ENCODE measurements at regions not wholly inside any gene's neighbourhood (a gene's known extent, or its start where the extent isn't known, plus 50 kb on each side); places are given as distances from the start of the nearest gene placed in this dataset.

GRCh38 chr13:21321269-21321668, 137.8 kb downstream of the ZDHHC20 start:
- ChIA-PET POLR2A (no interaction called here), CTCF (interaction anchor here (1.3 to 2.4 kb wide), 3 partner anchors 16 to 156 kb away, joined by 3 to 13 read pairs (median 7); no protein-coding TSS in a partner anchor)
- peaks cover 24% of the 10 kb centered on the region for H3K4me1 Mint-ChIP-seq
- H3K4me3 Mint-ChIP-seq = no peak overlapping the region
- H3K36me3 Mint-ChIP-seq = no peaks in the 10 kb centered on the region
- TF ChIP-seq ESRRA (CRISPR knock-in tag; IDR thresholded peaks at IDR 0.05; ENCODE audit: borderline replicate concordance) = no peak
- no peak for TF ChIP-seq RELA (CRISPR knock-in tag; IDR thresholded peaks at IDR 0.05; ENCODE audit: borderline replicate concordance)
- TF ChIP-seq FOXK1 (CRISPR knock-in tag; IDR thresholded peaks at IDR 0.05) = no peak
- TF ChIP-seq, protein P1, sequence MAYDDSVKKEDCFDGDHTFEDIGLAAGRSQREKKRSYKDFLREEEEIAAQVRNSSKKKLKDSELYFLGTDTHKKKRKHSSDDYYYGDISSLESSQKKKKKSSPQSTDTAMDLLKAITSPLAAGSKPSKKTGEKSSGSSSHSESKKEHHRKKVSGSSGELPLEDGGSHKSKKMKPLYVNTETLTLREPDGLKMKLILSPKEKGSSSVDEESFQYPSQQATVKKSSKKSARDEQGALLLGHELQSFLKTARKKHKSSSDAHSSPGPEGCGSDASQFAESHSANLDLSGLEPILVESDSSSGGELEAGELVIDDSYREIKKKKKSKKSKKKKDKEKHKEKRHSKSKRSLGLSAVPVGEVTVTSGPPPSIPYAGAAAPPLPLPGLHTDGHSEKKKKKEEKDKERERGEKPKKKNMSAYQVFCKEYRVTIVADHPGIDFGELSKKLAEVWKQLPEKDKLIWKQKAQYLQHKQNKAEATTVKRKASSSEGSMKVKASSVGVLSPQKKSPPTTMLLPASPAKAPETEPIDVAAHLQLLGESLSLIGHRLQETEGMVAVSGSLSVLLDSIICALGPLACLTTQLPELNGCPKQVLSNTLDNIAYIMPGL (CRISPR knock-in tag; IDR thresholded peaks at IDR 0.05) = no peak
- no peak for TF ChIP-seq CREM (CRISPR knock-in tag; IDR thresholded peaks at IDR 0.05)
- no peak for TF ChIP-seq RORB (CRISPR knock-in tag; IDR thresholded peaks at IDR 0.05)
- no peak overlapping the region for H3K27ac Mint-ChIP-seq
- H3K9me3 Mint-ChIP-seq = peaks cover 19% of the 10 kb centered on the region
- peaks cover 19% of the 10 kb centered on the region for H3K27me3 Mint-ChIP-seq (ENCODE audit: low read depth)
- DNase-seq (ENCODE audit: low spot score) (no peak), ATAC-seq (no peak)

GRCh38 chr13:21322327-21322965, 136.7 kb downstream of the ZDHHC20 start:
- TF ChIP-seq ATF1 (CRISPR knock-in tag; IDR thresholded peaks at IDR 0.05) = no peak
- no peak for TF ChIP-seq USF2 (CRISPR knock-in tag; IDR thresholded peaks at IDR 0.05)
- no peak for TF ChIP-seq MYBL2 (CRISPR knock-in tag; IDR thresholded peaks at IDR 0.05)
- TF ChIP-seq, protein P2, sequence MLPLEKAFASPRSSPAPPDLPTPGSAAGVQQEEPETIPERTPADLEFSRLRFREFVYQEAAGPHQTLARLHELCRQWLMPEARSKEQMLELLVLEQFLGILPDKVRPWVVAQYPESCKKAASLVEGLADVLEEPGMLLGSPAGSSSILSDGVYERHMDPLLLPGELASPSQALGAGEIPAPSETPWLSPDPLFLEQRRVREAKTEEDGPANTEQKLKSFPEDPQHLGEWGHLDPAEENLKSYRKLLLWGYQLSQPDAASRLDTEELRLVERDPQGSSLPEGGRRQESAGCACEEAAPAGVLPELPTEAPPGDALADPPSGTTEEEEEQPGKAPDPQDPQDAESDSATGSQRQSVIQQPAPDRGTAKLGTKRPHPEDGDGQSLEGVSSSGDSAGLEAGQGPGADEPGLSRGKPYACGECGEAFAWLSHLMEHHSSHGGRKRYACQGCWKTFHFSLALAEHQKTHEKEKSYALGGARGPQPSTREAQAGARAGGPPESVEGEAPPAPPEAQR (CRISPR knock-in tag; IDR thresholded peaks at IDR 0.05) = no peak
- no peak for TF ChIP-seq FOXJ3 (CRISPR knock-in tag; IDR thresholded peaks at IDR 0.05; ENCODE audit: borderline replicate concordance)
- no peak for TF ChIP-seq ZNF219 (CRISPR knock-in tag; IDR thresholded peaks at IDR 0.05; ENCODE audit: borderline replicate concordance)
- TF ChIP-seq SP1 (CRISPR knock-in tag; conservative IDR thresholded peaks at IDR 0.05) = no peak
- TF ChIP-seq, protein P3, sequence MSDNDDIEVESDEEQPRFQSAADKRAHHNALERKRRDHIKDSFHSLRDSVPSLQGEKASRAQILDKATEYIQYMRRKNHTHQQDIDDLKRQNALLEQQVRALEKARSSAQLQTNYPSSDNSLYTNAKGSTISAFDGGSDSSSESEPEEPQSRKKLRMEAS (CRISPR knock-in tag; IDR thresholded peaks at IDR 0.05) = no peak
- no peak for TF ChIP-seq JAZF1 (CRISPR knock-in tag; IDR thresholded peaks at IDR 0.05)
- no peak for TF ChIP-seq CREM (CRISPR knock-in tag; IDR thresholded peaks at IDR 0.05)
- TF ChIP-seq PRRX2 (CRISPR knock-in tag; IDR thresholded peaks at IDR 0.05) = no peak
- TF ChIP-seq ZBTB21 (CRISPR knock-in tag; IDR thresholded peaks at IDR 0.05; ENCODE audit: borderline replicate concordance) = no peak
- peaks cover 32% of the 10 kb centered on the region for H3K4me1 Mint-ChIP-seq

More at GRCh38 chr13:21322327-21322965, 136.7 kb downstream of the ZDHHC20 start:
- no peak for DNase-seq (ENCODE audit: low spot score)
- no peak for ATAC-seq
- Mint-ChIP-seq H3K36me3 (no peaks in the 10 kb centered on the region), H3K27ac (no peak overlapping the region), H3K27me3 (ENCODE audit: low read depth) (peaks cover 23% of the 10 kb centered on the region), H3K4me3 (no peak overlapping the region), H3K9me3 (peaks cover 16% of the 10 kb centered on the region)
- CTCF ChIA-PET = no interaction called here
- POLR2A ChIA-PET = no interaction called here

Measured in WTC11 (cell line).